Activated naive CD4-positive, alpha-beta T cell treated with Interleukin-2 at 50 U/mL for 16 hours (primary cell): ENCODE measurements at regions not wholly inside any gene's neighbourhood (a gene's known extent, or its start where the extent isn't known, plus 50 kb on each side); places are given as distances from the start of the nearest gene placed in this dataset.

Source experiments
- DNase-seq: peaks from one replicate; pipeline ENCODE4 v3.0.0-alpha.2; 2020

DNA sequence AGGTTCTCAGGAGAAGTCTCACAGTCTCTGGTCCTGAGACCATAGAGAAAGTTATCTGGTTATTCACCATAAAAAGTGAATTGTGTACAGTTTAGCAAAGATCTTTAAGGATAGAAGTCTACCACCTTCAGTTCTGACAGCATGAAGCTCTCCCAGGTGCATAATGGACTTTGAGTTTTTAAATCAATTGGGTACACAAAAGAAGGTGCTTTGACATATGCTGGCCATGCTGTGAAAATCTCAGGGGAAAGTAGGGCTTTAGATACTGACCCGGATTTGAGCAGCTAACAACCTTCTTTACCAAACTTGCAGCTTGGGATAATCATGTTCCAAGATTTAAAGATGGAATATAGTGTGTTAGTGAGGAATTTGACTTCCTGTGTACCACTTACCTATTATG, 264.2 kb downstream of the ZSWIM6 start:
- no peak for DNase-seq

GRCh38 chr5:61597684-61598083, 265.6 kb downstream of the ZSWIM6 start:
- no peak for DNase-seq

DNA sequence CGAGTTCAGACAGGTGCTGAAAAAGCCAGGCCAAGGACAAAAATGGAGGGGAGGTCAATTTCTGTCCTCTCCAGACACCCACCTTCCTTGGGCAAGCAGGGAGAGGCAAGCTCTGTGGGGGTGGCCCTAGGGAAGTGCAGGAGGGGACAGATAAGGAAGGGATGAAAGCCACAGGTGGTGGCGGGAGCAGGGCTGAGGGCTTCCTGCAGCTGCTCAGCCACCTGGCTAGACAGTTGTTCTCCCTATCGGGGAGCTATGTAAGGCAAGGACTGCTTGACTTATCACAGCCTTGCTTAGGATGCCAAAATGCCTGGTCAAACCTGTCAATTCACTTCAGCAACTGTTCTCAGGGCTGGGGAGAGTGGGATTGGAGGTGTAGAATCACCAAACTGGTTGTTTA, 266.1 kb downstream of the ZSWIM6 start:
- no peak for DNase-seq

DNA sequence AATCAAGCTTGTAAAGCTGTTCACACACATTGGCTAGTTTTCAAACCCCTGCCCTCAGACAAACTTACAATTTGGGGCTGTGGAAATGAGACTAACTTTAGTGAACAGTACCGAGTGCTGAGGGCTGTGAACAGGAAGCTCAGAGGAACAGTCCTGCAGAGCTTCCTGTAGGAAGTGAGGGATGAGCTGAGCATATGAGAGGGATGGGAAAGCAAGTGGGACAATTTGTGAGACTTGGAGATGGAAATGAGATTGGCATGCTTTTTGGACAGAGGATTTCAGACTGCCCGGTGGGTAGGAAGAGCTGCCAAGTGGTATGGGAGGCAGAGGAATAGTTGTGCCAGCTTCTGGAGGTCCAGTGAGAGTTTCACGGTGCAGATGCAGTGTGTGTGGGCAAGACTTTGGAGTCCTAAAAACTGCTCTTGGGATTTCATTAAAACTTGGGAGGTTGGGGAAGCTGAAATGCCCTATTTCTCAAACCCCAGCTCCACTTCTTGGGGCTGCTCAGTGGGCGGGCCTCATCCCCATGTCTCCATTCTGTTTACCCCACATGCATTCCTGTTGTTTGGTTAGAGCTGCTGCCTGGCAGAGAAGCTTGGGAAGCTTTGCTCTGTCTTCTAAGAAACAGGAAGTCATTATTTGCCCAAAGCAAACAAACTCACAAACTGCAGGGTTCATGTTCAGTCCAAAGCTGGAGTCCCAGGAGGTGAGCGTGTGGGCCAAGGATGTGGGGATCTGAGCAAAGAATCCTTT, 267.5 kb downstream of the ZSWIM6 start:
- no peak for DNase-seq

- DNase-seq = no peak
Measured at GRCh38 chr5:61600123-61600444, 268.0 kb downstream of the ZSWIM6 start.

- DNase-seq = no peak
Measured at GRCh38 chr5:61600945-61601511, 269.0 kb downstream of the ZSWIM6 start.

DNA sequence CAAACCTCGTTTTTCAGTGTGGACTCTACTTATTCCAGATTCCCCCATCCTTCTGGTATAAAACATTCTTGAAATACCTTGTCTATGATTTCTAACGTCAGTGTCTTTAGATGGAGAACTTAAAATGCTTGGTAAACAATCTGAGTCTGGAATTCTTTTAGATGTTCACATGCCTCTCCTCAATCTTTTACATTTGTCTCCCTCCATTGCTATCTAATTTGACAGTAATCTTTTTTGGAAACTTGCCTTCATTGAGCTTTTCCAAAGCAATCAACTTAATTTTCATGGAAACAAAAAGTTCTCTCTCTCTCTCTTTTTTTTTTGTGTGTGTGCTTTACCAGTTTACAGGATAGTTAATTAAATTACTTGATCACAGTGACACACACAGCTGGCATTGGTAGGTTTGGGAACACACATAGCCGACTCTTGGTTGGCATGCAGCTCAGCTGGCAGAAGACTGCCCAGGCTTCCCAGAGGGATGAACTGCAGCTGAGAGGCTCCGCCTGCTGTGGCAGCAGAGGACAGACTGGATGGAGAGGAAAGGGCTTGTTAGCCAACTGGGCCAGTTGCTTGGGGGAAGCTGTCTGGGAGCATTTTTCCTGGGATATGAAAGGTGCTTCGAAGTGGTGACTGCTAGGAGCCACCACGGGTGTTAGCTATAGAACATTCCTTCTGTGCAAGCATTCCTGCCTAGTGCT, 271.3 kb downstream of the ZSWIM6 start:
- DNase-seq = no peak

- no peak for DNase-seq
Measured at GRCh38 chr5:61604076-61605025, 272.3 kb downstream of the ZSWIM6 start.

- no peak for DNase-seq
Measured at GRCh38 chr5:61609840-61610677, 278.0 kb downstream of the ZSWIM6 start.

DNA sequence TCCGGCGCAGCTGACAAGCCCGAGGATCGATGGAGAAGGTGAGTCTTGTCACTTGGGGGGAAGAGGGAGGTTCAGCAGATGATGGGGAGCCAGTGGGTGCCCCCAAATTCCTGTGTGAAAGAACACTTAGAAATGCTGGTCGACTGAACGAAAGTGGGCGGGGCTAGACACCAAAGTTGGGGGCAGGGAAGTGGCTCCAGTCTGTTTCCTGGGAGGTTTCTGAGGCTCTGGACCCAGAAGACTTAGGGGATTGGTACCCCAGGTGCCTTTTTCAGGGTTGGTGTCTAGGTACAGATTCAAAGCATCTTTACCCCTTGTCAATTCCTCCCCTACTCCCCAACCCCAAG, 278.6 kb downstream of the ZSWIM6 start:
- DNase-seq = no peak

DNA sequence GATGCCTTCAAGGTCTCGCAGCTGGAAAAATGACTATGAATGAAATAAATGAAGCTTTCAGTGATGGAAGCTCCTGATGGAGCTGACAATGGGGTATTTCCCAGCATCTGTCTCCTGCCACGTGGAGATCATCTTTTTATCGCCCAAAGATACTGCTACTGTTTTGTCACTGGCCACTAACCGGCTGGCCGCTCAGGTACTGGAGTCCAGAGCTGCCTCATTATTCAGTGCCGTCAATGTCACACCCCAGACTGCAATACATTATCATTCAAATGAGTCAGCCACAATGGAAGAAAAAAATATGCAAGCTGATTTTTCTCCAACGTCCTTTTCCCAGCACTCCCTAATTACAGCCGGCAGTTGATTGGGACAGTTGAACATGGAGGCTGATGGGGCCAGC, 280.4 kb downstream of the ZSWIM6 start:
- no peak for DNase-seq

GRCh38 chr5:61613679-61614078, 281.6 kb downstream of the ZSWIM6 start:
- DNase-seq = no peak

DNA sequence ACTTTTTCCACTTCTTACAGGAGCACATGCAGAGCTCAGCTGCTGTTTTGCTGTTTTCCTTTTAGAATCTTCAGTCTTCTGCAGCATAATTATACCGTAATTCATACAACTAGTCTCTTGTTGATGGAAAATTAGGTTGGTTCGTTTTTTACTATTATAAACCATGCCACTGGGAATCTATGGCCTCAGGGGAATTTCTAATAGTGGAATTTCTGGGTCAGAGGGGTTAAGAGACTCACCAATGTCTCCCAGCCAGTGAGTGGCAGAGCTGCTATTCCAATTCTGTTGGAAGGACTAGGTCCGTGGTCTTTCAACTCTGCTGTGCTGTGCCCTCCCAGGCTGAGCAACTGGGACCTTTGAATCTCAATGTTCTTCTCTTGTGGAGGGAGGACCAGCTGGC, 282.5 kb downstream of the ZSWIM6 start:
- no peak for DNase-seq

- no peak for DNase-seq
Measured at GRCh38 chr5:61617039-61617438, 285.0 kb downstream of the ZSWIM6 start.

DNA sequence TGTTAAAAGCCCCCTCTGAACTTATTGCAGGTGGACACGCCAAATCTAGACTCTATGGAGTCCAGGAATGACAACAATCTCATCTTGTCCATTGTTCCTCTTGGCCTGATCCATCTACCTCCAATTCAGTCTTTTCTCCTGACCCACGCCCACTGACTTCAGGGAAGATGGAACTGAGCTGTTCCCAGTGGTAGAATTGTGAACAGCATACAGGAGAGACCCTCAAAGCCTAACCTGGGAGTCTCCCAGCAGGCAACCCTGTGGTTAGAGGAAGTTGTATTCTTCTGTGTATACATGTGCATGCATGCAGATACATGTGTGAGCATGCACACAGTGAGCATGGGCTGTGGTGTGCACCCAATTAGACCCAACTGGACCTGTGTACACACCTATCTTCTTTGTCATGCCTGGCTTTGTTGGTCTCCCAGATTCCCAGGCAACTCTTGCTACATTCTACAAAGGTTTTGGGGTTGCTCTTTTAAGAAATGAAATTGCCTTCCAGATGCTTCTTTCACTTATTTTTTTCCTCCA, 286.0 kb downstream of the ZSWIM6 start:
- DNase-seq = no peak

- no peak for DNase-seq
Measured at GRCh38 chr5:61618577-61618976, 286.5 kb downstream of the ZSWIM6 start.

- DNase-seq = no peak
Measured at GRCh38 chr5:61619289-61619688, 287.2 kb downstream of the ZSWIM6 start.

DNA sequence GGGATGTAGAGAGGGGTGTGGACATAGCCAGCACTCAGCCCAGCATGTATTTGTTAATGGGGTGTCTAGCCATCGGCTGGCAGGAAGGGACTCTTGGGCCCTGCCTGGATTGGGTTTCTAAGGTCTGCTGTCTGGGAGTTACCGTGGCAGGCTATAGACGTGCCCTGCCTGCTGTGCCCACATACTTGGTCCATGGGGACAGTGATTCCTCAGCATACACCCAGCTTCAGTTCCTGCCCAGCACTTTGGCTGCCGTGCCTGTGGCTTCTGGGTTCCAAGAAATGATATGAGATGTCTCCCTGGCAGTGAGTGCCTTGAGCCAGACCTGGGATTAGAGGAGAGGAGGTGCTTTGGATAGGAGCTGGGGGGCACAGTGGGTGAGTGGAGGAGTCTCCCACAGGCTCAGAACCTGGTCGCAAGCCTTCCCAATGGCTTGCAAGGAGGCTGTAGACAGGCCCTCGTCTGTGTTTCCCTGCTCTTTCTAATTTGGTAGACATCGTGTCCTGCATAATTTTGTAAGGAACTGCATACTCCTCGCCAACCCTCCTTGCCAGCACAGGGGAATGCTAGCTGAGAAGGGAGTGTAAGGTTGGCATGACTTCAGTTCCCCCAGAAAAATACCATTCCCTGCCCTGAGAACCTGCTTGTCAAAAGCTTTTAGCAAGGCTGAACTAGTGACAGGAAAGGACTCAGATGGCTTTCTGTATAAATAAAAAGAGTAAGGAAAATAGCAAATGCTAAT, 287.9 kb downstream of the ZSWIM6 start:
- no peak for DNase-seq

DNA sequence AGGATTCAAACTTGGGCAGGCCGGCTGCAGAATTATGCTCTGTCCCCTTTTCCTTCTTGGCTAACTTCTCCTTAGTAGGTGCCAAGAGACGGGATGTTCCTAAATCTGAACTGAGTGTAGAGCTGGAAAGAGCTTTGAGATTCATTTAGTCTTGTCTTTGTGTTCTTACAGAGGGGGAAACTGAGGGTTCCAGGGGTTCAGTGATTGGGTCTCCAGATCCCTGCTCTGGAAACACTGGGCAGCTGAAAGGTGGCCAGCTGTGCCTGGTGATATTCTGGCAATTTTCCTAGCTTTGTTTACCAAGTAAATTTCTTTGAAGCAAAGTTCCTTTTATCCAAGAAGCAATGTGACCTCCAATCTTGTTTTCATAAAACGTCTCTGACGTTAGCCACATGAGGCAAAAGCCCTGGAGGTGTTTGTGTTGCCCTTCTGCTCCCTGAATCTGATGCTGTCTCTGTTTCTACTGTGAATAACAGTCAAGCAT, 288.7 kb downstream of the ZSWIM6 start:
- no peak for DNase-seq

- no peak for DNase-seq
Measured at GRCh38 chr5:61621202-61621650, 289.2 kb downstream of the ZSWIM6 start.

- DNase-seq = no peak
Measured at GRCh38 chr5:61622156-61622555, 290.1 kb downstream of the ZSWIM6 start.
